ENCODE measurements at regions not wholly inside any gene's neighbourhood (a gene's known extent, or its start where the extent isn't known, plus 50 kb on each side); places are given as distances from the start of the nearest gene placed in this dataset.

DNA sequence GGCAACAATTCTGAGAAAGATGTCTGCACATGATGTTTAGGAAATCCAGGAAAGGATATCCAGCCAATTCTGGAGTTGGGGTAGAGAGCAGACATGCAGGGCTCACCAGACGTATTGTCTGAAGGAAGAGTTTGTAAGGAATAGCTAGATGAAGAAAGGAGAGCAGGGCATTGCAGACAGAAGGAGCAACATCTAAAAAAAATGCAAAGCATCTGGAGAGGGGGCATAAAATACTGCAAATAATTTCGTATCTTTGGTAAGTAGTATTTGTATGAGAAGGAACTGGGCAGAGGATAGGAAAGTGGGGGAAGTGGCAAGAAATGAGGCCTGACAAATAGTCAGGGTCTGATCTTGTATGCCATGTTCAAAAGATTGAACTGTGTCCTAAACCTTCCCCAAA is 74.8 kb downstream of the MACIR start:
- TF ChIP-seq CTCF (IDR thresholded peaks at IDR 0.05; ENCODE audit: insufficient read depth, low read depth, low read length) (no peak), EZH2 (IDR thresholded peaks at IDR 0.05; ENCODE audit: insufficient read depth, low read length) (no peak)

Data from astrocyte (in vitro differentiated cells and primary cell).